ENCODE measurements at regions not wholly inside any gene's neighbourhood (a gene's known extent, or its start where the extent isn't known, plus 50 kb on each side); places are given as distances from the start of the nearest gene placed in this dataset.
"Not testable (repeated sequence)": the region's sequence is repeated elsewhere in the genome, so short reads cannot be mapped to it uniquely, and the experiment has no call there.

DNA sequence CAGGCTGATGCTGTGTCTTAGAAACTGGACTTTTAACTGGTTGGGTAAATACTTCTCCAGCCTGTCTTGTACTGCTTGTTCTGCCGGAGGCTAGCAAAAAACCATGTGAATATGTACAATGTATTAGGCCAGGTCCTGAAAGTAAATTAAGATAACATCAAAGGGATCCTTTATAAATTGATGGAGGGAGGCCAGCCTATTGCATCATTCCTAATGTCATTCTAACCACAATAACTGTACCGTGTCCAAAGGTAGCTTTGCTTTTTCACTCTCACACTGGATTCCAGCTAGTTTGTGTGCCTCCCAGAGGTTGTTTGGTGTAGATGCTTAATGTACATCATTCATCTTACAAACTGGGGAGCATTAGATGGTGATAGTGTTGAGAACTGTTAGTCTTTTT, 91.2 kb upstream of the SEM1 start:
- Mint-ChIP-seq H3K36me3 (ENCODE audit: low read depth) (no peaks in the 10 kb centered on the region), H3K27ac (no peak overlapping the region), H3K27me3 (peaks cover 3% of the 10 kb centered on the region), H3K9me3 (no peaks in the 10 kb centered on the region), H3K4me3 (no peak overlapping the region), H3K4me1 (ENCODE audit: low read depth) (no peaks in the 10 kb centered on the region)
- intact Hi-C loops (cut with micrococcal nuclease) = no loop called here

DNA sequence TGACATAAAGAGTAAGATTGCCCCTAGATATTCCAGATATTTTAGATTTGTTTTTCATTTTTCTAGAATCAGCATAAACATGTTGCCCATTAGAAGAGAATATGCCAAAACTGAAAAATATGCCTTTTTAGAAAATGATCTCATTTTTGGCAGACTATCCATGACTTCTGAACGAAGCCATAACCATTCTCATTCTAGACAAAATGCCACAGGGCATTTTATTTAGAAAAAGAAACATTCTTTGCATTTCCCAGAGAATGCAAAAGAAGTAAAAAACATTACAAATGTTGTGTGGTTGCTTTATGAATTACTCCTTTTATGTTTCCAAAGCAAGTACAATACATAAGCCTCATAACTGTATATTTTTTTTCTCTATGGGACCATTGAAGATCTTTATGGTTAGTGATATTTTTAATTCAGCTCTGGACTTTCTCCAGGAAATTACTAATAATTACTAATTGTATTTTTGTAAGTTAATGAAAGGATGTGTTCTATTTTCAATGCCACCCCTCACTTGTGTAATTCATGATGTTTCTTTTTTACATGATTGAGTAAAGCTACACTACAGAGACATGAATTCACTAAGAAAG, 109.6 kb upstream of the SEM1 start:
- no peak overlapping the region for H3K27ac Mint-ChIP-seq
- intact Hi-C loops (cut with micrococcal nuclease) = no loop called here
- no peak overlapping the region for H3K4me3 Mint-ChIP-seq
- peaks cover 2% of the 10 kb centered on the region for H3K27me3 Mint-ChIP-seq
- no peaks in the 10 kb centered on the region for H3K4me1 Mint-ChIP-seq (ENCODE audit: low read depth)
- no peaks in the 10 kb centered on the region for H3K36me3 Mint-ChIP-seq (ENCODE audit: low read depth)
- no peaks in the 10 kb centered on the region for H3K9me3 Mint-ChIP-seq

DNA sequence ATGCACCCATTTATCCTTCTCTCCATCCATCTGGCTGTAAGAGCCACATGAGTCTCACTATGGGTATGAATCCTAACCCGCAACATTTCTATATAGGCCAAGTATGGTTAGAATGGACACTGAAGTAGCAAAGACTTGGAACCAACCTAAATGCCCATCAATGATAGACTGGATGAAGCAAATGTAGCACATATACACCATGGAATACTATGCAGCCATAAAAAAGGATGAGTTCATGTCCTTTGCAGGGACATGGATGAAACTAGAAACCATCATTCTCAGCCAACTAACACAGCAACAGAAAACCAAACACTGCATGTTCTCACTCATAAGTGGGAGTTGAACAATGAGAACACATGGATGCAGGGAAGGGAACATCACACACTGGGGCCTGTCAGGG, 111.5 kb upstream of the SEM1 start:
- H3K9me3 Mint-ChIP-seq; H3K36me3 Mint-ChIP-seq (ENCODE audit: low read depth); H3K27ac Mint-ChIP-seq; H3K4me3 Mint-ChIP-seq; H3K4me1 Mint-ChIP-seq (ENCODE audit: low read depth); intact Hi-C loops (cut with micrococcal nuclease); H3K27me3 Mint-ChIP-seq: not testable (repeated sequence)

DNA sequence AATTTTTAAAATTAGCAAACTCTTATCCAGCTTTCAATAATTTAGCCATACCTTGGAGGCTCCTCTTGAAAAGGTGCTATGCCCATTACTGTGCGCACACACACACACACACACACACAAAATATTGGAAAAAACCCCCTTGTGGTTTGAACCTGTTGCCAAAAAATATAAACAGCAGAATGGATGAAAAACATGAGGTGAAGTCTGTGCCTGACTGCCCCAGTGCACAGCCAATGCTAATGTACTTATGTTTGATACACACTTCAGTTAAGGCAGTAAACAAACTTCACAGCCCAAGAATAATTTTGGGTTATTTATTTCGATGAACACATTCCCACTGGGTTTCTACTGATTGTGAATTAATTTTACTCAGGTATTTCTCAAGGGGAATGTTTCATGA, 113.2 kb upstream of the SEM1 start:
- no peaks in the 10 kb centered on the region for H3K4me1 Mint-ChIP-seq (ENCODE audit: low read depth)
- no peaks in the 10 kb centered on the region for H3K27me3 Mint-ChIP-seq
- no peak overlapping the region for H3K4me3 Mint-ChIP-seq
- no peaks in the 10 kb centered on the region for H3K36me3 Mint-ChIP-seq (ENCODE audit: low read depth)
- intact Hi-C loops (cut with micrococcal nuclease) = no loop called here
- H3K9me3 Mint-ChIP-seq = no peaks in the 10 kb centered on the region
- H3K27ac Mint-ChIP-seq = no peak overlapping the region

DNA sequence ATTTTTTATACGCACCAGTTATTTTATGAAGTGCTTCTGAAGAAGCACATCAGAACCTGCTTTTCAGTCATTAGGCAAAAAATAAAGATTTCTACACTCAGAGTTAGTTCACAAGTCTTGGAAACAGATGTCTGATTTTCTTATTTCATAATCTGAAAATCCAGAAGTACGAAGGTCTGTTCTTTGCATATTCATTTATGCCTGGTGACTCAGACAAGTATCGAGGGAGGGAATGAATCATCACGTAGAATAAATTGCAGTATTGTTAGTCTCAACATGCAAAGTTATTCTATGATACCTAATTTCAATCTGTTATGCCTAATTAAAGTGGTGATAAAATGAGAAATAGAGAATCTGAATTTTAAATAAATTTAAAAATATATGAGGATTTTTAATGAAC, 113.6 kb upstream of the SEM1 start:
- H3K27ac Mint-ChIP-seq = no peak overlapping the region

DNA sequence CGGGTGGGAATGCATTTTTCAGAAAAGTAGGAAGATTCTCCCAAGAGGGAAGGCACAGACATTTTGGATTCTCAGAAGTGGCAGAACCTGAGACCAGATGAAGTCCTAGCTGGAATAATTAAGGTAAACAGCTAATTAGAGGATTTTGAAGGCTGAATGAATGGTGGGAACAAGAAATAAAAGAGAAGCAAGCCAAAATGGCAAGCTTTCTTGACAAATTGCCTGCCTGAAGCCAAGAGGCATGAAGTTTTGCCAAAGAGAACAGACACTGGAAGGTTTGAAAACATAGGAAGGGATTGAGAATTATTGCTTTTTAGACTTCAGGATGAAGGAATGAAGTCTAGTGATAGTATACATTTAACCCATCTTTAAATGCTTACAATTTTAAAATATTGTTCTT, 115.0 kb upstream of the SEM1 start:
- no peaks in the 10 kb centered on the region for H3K4me1 Mint-ChIP-seq (ENCODE audit: low read depth)
- H3K27me3 Mint-ChIP-seq = no peaks in the 10 kb centered on the region
- no peak overlapping the region for H3K27ac Mint-ChIP-seq
- no peaks in the 10 kb centered on the region for H3K9me3 Mint-ChIP-seq
- no peak overlapping the region for H3K4me3 Mint-ChIP-seq
- intact Hi-C loops (cut with micrococcal nuclease) = no loop called here
- no peaks in the 10 kb centered on the region for H3K36me3 Mint-ChIP-seq (ENCODE audit: low read depth)

More for the DNA sequence above, 113.6 kb upstream of the SEM1 start:
- Mint-ChIP-seq H3K36me3 (ENCODE audit: low read depth) (no peaks in the 10 kb centered on the region), H3K27me3 (no peaks in the 10 kb centered on the region), H3K4me3 (no peak overlapping the region), H3K9me3 (no peaks in the 10 kb centered on the region), H3K4me1 (ENCODE audit: low read depth) (no peaks in the 10 kb centered on the region)
- intact Hi-C loops (cut with micrococcal nuclease) = no loop called here

DNA sequence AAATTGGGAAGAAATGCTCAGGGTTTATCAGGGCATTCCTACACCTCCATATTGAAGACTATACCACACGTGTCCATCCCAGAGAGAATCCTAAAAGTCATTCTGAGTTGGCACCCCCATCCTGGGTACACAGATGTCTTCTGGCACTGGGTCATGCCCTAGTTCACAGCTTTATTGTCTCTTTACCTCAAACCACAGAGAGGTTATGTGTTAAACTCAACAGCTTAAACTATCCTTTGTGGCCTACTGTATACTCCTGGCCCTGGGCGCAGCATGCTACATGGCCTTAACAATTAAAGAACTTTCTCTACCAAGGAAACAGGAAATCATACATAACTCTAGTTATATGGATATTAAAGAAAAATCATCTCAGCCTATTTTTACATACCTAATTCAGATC, 115.6 kb upstream of the SEM1 start:
- Mint-ChIP-seq H3K36me3 (ENCODE audit: low read depth) (no peaks in the 10 kb centered on the region), H3K4me3 (no peak overlapping the region), H3K27ac (no peak overlapping the region), H3K27me3 (no peaks in the 10 kb centered on the region), H3K9me3 (no peaks in the 10 kb centered on the region), H3K4me1 (ENCODE audit: low read depth) (no peaks in the 10 kb centered on the region)
- intact Hi-C loops (cut with micrococcal nuclease) = no loop called here

DNA sequence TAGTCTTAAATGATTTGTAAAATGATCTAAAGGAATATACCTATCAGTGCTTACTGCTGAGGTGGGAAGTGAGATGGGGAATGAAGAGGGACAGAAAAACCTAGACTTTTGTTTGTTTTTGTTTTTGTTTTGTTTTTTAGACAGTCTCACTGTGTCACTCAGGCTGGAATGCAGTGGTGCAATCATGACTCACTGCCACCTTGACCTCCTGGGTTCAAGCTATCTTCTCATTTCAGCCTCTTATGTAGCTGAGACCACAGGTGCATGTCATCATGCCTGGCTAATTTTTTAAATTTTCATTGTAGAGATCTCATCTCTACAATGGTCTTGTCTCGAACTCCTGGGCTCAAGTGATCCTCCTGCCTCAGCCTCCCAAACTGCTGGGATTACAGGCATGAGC, 116.4 kb upstream of the SEM1 start:
- no peaks in the 10 kb centered on the region for H3K36me3 Mint-ChIP-seq (ENCODE audit: low read depth)

DNA sequence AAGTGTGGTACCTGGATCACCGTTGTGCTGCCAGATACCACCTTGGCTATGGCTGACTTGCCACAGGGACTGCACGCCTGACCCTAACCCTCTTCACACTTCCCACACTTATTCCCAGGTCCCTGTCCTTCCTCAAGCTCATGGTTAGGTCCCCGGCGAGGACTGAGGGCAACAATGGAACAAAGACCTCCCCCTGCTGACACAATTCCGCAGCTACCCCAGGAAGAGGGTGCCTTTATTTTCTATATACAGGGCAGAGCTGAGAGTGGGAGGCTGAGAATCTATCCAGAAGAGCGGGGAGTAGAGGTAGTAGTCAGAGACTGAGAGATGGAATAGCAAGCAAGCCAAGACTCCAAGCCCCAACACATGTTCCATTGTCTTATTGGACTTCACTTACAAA, 118.1 kb upstream of the SEM1 start:
- H3K27me3 Mint-ChIP-seq = no peaks in the 10 kb centered on the region
- no peak overlapping the region for H3K27ac Mint-ChIP-seq
- no peaks in the 10 kb centered on the region for H3K9me3 Mint-ChIP-seq
- H3K4me3 Mint-ChIP-seq = no peak overlapping the region
- no peaks in the 10 kb centered on the region for H3K36me3 Mint-ChIP-seq (ENCODE audit: low read depth)
- H3K4me1 Mint-ChIP-seq (ENCODE audit: low read depth) = no peaks in the 10 kb centered on the region
- intact Hi-C loops (cut with micrococcal nuclease) = no loop called here

More for the DNA sequence above, 116.4 kb upstream of the SEM1 start:
- intact Hi-C loops (cut with micrococcal nuclease) = no loop called here
- Mint-ChIP-seq H3K27me3 (no peaks in the 10 kb centered on the region), H3K4me1 (ENCODE audit: low read depth) (no peaks in the 10 kb centered on the region), H3K9me3 (no peaks in the 10 kb centered on the region), H3K4me3 (no peak overlapping the region), H3K27ac (no peak overlapping the region)

DNA sequence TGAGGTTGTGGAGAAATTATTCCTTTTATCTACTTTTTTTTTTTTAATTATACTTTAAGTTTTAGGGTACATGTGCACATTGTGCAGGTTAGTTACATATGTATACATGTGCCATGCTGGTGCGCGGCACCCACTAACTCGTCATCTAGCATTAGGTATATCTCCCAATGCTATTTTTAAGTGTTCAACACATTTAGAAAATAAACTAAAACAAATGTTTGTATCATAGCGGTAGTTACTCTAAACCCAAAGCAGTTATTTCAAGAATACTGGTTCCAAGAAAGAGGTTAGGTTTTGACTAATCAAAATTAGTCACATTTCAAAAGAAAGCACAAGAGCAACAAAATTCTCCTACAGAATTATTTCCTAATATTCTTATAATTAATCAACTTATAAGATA, 119.5 kb upstream of the SEM1 start:
- intact Hi-C loops (cut with micrococcal nuclease); H3K36me3 Mint-ChIP-seq (ENCODE audit: low read depth); H3K4me3 Mint-ChIP-seq; H3K27me3 Mint-ChIP-seq; H3K4me1 Mint-ChIP-seq (ENCODE audit: low read depth); H3K9me3 Mint-ChIP-seq; H3K27ac Mint-ChIP-seq: not testable (repeated sequence)

DNA sequence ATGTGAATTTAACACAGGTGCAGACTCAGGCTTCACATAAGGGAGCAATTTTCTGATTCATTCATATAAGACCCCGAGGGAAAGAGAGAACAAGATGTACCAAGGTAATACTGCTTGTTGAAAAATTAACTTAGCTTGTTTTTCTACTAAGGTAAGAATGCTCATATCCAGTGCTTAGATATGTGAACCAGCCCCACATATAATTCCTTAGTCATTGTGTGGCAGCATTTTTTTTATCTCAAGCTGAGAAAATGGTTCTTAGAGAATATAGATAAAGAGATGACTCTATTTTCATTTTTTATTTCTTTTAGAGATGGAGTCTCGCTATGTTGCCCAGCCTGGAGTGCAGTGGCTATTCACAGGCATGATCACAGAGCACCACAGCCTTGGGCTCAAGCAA, 121.8 kb upstream of the SEM1 start:
- no peak overlapping the region for H3K27ac Mint-ChIP-seq
- intact Hi-C loops (cut with micrococcal nuclease) = no loop called here
- H3K4me3 Mint-ChIP-seq = no peak overlapping the region
- H3K4me1 Mint-ChIP-seq (ENCODE audit: low read depth) = no peaks in the 10 kb centered on the region
- no peaks in the 10 kb centered on the region for H3K27me3 Mint-ChIP-seq
- H3K9me3 Mint-ChIP-seq = no peaks in the 10 kb centered on the region
- no peaks in the 10 kb centered on the region for H3K36me3 Mint-ChIP-seq (ENCODE audit: low read depth)

DNA sequence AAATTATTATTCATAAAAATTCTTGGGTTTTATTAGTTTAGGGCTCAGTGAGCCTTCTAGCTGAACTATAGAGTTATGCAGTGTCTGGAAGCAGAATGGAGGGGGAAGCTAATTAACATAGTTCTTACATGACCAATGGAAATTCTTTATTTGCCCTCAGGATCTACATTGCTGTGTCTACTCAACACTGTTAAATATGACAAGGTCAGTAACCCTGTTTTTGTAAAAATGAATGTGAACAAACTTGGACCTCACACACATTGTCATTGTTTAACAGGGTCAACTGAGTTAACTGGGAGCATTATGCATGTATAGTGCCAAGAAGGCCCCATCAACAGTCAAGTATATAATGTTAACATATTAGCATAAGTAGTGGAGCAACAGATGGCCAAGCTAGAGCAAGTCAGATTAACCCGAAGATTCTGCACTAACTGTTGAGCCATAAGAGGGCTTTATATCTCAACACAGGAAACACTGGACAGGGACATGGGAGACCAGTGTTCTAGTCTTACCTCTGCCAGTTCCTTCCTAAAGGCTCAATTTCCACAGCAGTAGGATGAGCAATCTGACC, 122.5 kb upstream of the SEM1 start:
- H3K27ac Mint-ChIP-seq = no peak overlapping the region
- H3K36me3 Mint-ChIP-seq (ENCODE audit: low read depth) = no peaks in the 10 kb centered on the region
- H3K4me3 Mint-ChIP-seq = no peak overlapping the region
- no peaks in the 10 kb centered on the region for H3K9me3 Mint-ChIP-seq
- peaks cover 4% of the 10 kb centered on the region for H3K4me1 Mint-ChIP-seq (ENCODE audit: low read depth)
- no peaks in the 10 kb centered on the region for H3K27me3 Mint-ChIP-seq
- intact Hi-C loops (cut with micrococcal nuclease) = no loop called here

DNA sequence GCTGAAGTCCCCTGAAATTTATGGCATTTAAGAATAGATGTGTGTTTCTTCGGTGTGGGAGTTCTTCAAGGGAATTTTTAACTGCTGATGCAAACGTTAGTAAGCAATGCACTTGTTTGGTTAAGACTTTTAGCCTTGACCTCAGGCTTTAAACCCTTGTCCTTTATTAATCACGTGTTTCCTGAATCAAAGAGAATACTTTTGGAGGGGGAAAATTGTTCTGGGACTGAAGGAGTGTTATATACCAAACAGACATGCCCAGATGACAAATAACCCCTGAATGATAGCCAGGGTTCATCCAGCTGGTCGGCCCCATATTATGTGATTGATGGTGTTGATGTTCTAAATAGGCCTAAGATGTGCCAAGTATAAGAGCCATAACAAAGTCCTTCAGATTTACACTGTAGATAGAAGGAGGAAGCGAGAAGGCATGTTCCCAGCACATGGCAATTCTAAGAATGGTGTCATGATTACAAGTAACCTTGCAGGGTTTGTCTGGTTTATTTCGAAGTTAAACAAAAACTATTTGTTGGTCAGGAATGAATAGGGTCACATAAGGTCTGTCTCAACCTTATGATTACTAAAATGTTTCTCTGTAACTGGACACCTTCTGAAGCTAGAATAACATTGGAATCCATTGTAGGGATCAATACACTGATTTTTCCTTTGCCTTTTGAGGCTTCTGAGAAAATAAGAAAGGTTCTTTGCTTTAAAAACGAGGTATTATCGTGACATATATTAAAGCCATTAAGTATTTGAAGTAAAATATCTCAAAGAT, 124.2 kb upstream of the SEM1 start:
- Mint-ChIP-seq H3K27ac (no peak overlapping the region), H3K4me1 (ENCODE audit: low read depth) (peaks cover 21% of the 10 kb centered on the region), H3K4me3 (no peak overlapping the region), H3K9me3 (no peaks in the 10 kb centered on the region), H3K27me3 (no peaks in the 10 kb centered on the region), H3K36me3 (ENCODE audit: low read depth) (no peaks in the 10 kb centered on the region)
- intact Hi-C loops (cut with micrococcal nuclease) = no loop called here

DNA sequence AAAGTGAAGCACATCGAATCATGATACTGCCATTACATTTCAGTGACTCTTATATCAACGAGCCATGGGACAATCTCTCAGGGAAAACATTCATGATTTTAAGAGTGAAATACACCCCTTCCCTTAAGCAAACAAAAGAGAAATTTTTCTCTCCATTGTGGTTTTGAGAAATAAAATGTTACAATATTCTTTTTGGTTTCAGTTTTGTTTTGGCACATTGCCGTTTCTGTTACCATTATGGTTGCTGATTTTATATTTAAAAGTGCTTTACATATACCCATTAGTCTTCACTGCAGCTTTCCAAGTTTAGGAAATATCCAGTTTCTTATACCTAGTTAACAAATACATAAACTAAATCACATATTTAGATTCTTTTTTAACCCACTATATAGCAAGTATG, 126.8 kb upstream of the SEM1 start:
- Mint-ChIP-seq H3K27ac (no peak overlapping the region), H3K4me1 (ENCODE audit: low read depth) (peaks cover 24% of the 10 kb centered on the region), H3K4me3 (no peak overlapping the region), H3K9me3 (no peaks in the 10 kb centered on the region), H3K36me3 (ENCODE audit: low read depth) (no peaks in the 10 kb centered on the region), H3K27me3 (no peaks in the 10 kb centered on the region)
- intact Hi-C loops (cut with micrococcal nuclease) = no loop called here

DNA sequence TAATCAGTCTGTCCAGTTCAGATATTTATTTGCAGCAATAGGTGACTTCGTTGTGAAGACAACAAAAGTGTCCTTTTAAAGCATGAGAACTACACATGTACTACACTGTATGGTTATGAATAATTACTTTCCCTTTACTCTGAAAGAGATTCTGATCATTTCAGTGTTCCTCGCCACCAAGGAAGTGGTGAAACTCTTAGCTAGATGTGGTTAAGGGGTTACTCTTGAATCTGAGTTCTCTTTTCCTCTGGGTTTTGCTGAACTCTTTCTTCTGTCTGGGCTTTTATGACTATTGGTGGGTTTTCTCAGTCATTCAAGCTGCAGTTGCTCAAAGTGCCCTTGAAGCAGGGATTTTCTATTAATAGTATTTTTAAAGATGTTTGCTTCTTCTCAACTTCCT, 127.9 kb upstream of the SEM1 start:
- Mint-ChIP-seq H3K4me3 (no peak overlapping the region), H3K27me3 (no peaks in the 10 kb centered on the region), H3K27ac (peak overlapping the region; percentile 30), H3K9me3 (no peaks in the 10 kb centered on the region), H3K36me3 (ENCODE audit: low read depth) (no peaks in the 10 kb centered on the region), H3K4me1 (ENCODE audit: low read depth) (peaks cover 24% of the 10 kb centered on the region)
- intact Hi-C loops (cut with micrococcal nuclease) = no loop called here
